Mammary epithelial cell (primary cell): ENCODE measurements at regions not wholly inside any gene's neighbourhood (a gene's known extent, or its start where the extent isn't known, plus 50 kb on each side); places are given as distances from the start of the nearest gene placed in this dataset.

Experiments
- EZH2 ChIP-seq: IDR thresholded peaks from 2 replicates; pipeline ENCODE4 v1.6.1; 2012; ENCODE audit warnings: low read length, inconsistent platforms, borderline replicate concordance
- TF ChIP-seq, protein P1 (sequence below), 2 donors: IDR thresholded peaks in 1 of 2; conservative IDR thresholded peaks in 1 of 2; 2 replicates each; pipeline ENCODE4 v1.5.1; 2011 to 2012; ENCODE audit warnings: inconsistent platforms in 2 of 2, low read length in 2 of 2, mild to moderate bottlenecking in 2 of 2, control low read depth in 1 of 2, low read depth in 1 of 2; ENCODE audit not compliant: insufficient read depth in 1 of 2; ENCODE audit errors: extremely low read depth in 1 of 2

DNA sequence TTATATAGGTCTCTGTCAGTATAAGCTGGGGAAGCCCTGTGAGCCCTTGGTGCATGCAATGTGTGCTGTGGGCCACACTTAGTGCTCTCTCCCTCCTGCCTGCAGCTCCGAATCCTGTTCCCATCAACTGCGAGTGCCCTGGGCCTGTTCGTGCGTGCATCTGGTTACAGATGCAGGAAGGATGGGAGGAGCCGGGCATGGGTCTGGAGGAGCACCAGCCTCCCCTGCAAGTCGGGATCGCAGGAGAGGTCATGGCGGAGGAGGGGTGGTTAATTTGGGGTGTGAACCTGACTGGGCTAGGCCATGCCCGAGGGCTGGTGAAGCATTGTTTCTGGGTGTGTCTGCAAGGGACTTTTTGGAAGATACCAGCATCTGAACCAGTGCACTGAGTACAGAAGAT is 274.6 kb upstream of the IRX4 start:
- no peak for TF ChIP-seq EZH2
- TF ChIP-seq, protein P1, sequence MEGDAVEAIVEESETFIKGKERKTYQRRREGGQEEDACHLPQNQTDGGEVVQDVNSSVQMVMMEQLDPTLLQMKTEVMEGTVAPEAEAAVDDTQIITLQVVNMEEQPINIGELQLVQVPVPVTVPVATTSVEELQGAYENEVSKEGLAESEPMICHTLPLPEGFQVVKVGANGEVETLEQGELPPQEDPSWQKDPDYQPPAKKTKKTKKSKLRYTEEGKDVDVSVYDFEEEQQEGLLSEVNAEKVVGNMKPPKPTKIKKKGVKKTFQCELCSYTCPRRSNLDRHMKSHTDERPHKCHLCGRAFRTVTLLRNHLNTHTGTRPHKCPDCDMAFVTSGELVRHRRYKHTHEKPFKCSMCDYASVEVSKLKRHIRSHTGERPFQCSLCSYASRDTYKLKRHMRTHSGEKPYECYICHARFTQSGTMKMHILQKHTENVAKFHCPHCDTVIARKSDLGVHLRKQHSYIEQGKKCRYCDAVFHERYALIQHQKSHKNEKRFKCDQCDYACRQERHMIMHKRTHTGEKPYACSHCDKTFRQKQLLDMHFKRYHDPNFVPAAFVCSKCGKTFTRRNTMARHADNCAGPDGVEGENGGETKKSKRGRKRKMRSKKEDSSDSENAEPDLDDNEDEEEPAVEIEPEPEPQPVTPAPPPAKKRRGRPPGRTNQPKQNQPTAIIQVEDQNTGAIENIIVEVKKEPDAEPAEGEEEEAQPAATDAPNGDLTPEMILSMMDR (conservative IDR thresholded peaks at IDR 0.05 in 1 of 2, IDR thresholded peaks at IDR 0.05 in 1 of 2; ENCODE audit: extremely low read depth in 1 of 2, insufficient read depth in 1 of 2, low read depth in 1 of 2, low read length in 2 of 2) = no peak
